ENCODE measurements at regions not wholly inside any gene's neighbourhood (a gene's known extent, or its start where the extent isn't known, plus 50 kb on each side); places are given as distances from the start of the nearest gene placed in this dataset.

DNA sequence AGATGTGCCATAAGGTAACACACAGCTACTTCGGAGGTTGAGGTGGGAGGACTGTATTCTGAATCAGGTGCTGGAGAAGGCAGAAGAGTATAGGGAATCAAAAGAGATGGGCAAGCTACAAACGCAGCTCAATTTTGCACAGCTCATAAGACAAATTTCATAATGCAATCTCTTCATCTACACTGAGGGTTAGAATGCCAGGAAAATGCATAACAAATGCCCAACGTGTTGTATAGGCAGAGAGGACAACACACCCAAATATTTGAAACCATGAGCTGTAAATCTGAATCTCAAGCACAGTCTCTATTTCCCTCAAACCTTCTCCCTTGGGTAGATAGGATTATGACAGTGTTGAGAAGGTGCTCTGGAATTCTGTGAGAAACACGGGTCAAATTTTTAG, 263.1 kb upstream of the FOXN3 start:
- H3K9me3 ChIP-seq = no peaks in the 10 kb centered on the region
- TF ChIP-seq, protein P1, sequence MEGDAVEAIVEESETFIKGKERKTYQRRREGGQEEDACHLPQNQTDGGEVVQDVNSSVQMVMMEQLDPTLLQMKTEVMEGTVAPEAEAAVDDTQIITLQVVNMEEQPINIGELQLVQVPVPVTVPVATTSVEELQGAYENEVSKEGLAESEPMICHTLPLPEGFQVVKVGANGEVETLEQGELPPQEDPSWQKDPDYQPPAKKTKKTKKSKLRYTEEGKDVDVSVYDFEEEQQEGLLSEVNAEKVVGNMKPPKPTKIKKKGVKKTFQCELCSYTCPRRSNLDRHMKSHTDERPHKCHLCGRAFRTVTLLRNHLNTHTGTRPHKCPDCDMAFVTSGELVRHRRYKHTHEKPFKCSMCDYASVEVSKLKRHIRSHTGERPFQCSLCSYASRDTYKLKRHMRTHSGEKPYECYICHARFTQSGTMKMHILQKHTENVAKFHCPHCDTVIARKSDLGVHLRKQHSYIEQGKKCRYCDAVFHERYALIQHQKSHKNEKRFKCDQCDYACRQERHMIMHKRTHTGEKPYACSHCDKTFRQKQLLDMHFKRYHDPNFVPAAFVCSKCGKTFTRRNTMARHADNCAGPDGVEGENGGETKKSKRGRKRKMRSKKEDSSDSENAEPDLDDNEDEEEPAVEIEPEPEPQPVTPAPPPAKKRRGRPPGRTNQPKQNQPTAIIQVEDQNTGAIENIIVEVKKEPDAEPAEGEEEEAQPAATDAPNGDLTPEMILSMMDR (IDR thresholded peaks at IDR 0.05) = no peak
- TF ChIP-seq POLR2AphosphoS5 (IDR thresholded peaks at IDR 0.05) (no peak), EP300 (IDR thresholded peaks at IDR 0.05) (no peak), POLR2A (IDR thresholded peaks at IDR 0.05) (no peak)
- no peak for DNase-seq (ENCODE audit: low spot score in 2 of 2)
- no peak overlapping the region for H3K4me3 ChIP-seq
- no peak overlapping the region for H3K27ac ChIP-seq
- H3K27me3 ChIP-seq = no peaks in the 10 kb centered on the region
- WGBS = 64% methylated on average over 4 of the region's 4 CpGs
- H3K4me1 ChIP-seq = no peaks in the 10 kb centered on the region
- H3K36me3 ChIP-seq = no peaks in the 10 kb centered on the region

DNA sequence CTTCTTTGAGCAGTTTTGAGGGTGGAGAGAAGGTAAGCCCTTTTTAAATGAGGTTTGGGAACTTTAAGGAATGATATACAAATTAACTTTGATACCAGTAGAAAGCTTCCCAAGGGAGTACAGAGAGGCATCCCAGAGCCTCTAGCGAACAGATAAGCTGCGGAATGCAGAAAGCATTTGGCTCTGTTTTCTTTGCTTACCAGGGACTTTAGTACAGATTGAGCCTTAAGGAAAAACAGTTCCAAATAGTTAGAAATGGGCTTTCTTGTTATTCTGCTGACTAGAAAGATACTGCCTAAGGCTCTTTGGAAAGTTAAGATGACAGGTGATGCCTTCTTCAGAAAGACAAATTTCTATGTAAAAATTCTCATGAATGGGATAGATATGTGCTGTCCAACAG, 261.7 kb upstream of the FOXN3 start:
- TF ChIP-seq POLR2A (IDR thresholded peaks at IDR 0.05) (no peak), EP300 (IDR thresholded peaks at IDR 0.05) (no peak), POLR2AphosphoS5 (IDR thresholded peaks at IDR 0.05) (no peak)
- TF ChIP-seq, protein P1 (IDR thresholded peaks at IDR 0.05) = no peak
- Histone ChIP-seq H3K4me1 (no peaks in the 10 kb centered on the region), H3K36me3 (no peaks in the 10 kb centered on the region), H3K4me3 (no peak overlapping the region), H3K27me3 (no peaks in the 10 kb centered on the region), H3K9me3 (no peaks in the 10 kb centered on the region), H3K27ac (no peak overlapping the region)
- DNase-seq (ENCODE audit: low spot score in 2 of 2) = no peak
- WGBS = 69% methylated on average over 2 of the region's 2 CpGs

- Histone ChIP-seq H3K36me3 (no peaks in the 10 kb centered on the region), H3K9me3 (no peaks in the 10 kb centered on the region), H3K4me1 (no peaks in the 10 kb centered on the region), H3K4me3 (no peak overlapping the region), H3K27ac (no peak overlapping the region), H3K27me3 (no peaks in the 10 kb centered on the region)
- TF ChIP-seq POLR2A (IDR thresholded peaks at IDR 0.05) (no peak), EP300 (IDR thresholded peaks at IDR 0.05) (no peak), POLR2AphosphoS5 (IDR thresholded peaks at IDR 0.05) (no peak)
- TF ChIP-seq, protein P1 (IDR thresholded peaks at IDR 0.05) = no peak
- no peak for DNase-seq (ENCODE audit: low spot score in 2 of 2)
- 53% methylated on average over 3 of the region's 3 CpGs for WGBS
Observed at GRCh38 chr14:89675590-89675989, 258.6 kb upstream of the FOXN3 start.

- DNase-seq (ENCODE audit: low spot score in 2 of 2) = no peak
- H3K27me3 ChIP-seq = no peaks in the 10 kb centered on the region
- WGBS = 46% methylated on average over 1 of the region's 1 CpG
- TF ChIP-seq POLR2A (IDR thresholded peaks at IDR 0.05) = no peak
- TF ChIP-seq EP300 (IDR thresholded peaks at IDR 0.05) = no peak
- TF ChIP-seq, protein P1 (IDR thresholded peaks at IDR 0.05) = no peak
- no peak for TF ChIP-seq POLR2AphosphoS5 (IDR thresholded peaks at IDR 0.05)
- H3K4me1 ChIP-seq = no peaks in the 10 kb centered on the region
- H3K9me3 ChIP-seq = no peaks in the 10 kb centered on the region
- H3K4me3 ChIP-seq = no peak overlapping the region
- H3K27ac ChIP-seq = no peak overlapping the region
- H3K36me3 ChIP-seq = no peaks in the 10 kb centered on the region
Observed at GRCh38 chr14:89674936-89675335, 257.9 kb upstream of the FOXN3 start.

- Histone ChIP-seq H3K4me1 (no peaks in the 10 kb centered on the region), H3K36me3 (no peaks in the 10 kb centered on the region), H3K4me3 (no peak overlapping the region), H3K27me3 (no peaks in the 10 kb centered on the region), H3K9me3 (no peaks in the 10 kb centered on the region), H3K27ac (no peak overlapping the region)
- TF ChIP-seq POLR2A (IDR thresholded peaks at IDR 0.05) = no peak
- TF ChIP-seq POLR2AphosphoS5 (IDR thresholded peaks at IDR 0.05) = no peak
- TF ChIP-seq, protein P1 (IDR thresholded peaks at IDR 0.05) = no peak
- no peak for TF ChIP-seq EP300 (IDR thresholded peaks at IDR 0.05)
- DNase-seq (ENCODE audit: low spot score in 2 of 2) = no peak
- WGBS = 96% methylated on average over 1 of the region's 1 CpG
Observed at GRCh38 chr14:89674240-89674639, 257.2 kb upstream of the FOXN3 start.

All from suprapubic skin (tissue), 4 donors.